HG03521 (cell line): ENCODE measurements at regions not wholly inside any gene's neighbourhood (a gene's known extent, or its start where the extent isn't known, plus 50 kb on each side); places are given as distances from the start of the nearest gene placed in this dataset.
A peak's percentile ranks its signal among the peaks of the same experiment; 100 is the strongest.
"Not testable (repeated sequence)": the region's sequence is repeated elsewhere in the genome, so short reads cannot be mapped to it uniquely, and the experiment has no call there.

ENCODE experiments used
- ATAC-seq: cut with Tn5 transposase; IDR thresholded peaks from one replicate; pipeline ENCODE4 v1.9.1; 2021; ENCODE audit warnings: mild to moderate bottlenecking, moderate library complexity; ENCODE audit not compliant: unreplicated experiment

DNA sequence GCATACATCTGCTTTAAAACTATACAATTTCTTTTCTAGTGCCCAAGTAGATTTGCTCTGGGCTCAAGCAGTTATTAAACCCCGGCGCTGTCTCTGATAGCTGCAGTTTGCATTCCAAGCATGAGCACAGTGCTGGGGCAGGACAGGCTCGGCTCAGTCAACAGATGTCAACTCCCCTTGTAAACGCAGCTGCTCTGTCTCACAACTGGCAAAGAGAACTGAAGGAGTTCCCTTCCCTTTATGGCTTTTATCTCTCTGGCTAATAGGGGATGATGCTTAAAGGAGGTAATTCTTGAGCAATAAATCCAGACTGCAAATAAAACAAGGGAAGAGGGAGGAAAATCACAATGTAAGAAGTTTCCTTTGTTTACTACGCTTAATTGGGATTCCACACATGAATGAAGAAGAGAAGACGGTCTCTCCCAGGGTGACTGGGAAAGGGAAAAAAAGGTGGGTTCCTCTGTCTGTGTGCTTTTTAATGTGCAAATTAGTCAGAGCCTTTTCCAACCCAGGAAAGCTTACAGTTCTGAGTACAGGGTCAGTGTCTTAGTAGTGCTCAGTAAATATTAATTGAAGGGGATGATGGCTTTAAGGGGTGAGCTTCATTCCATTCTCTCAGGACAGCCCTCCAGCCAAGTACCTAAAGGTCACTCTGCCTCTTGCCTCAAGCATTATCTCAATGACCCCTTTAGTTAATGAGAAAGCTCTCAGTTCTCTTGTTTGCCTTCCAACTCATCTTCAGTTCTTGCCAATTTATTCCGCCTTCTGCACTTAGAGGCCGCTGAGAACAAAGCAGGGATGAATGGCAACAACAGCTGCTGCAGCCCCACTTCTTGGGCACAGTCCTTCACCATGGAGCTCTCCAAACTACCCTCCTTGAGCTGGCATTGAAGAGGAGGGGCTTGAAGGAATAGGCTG, 155.7 kb upstream of the JADE1 start:
- no peak for ATAC-seq

DNA sequence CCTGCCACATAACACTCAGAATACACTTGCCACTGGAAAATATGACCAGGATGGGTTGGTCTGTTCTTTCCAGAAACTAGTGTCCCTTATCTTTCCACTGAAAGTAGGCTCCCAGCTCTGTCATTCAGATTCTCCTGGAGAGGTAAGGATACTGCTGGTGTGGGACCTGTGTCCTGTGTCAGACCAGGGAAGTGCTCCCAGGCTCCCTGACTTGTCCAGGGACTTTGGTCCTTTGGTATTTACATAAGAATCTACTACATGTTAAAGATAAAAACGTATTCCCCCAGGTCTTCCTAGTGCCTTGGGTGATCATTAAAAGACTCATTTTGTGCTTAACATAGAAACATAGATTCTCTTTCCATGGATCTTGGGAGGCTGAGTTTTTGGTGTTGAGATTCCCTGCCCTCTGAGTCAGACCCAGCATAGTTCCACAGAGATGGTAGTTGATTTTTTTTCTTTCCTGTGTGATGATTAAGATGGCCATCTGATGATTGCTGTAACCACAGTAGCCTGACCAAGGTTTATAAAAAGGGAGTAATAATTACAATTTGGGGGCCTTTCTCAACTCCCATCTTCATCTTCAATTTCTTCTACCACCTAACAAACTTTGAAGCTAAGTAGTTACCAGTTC, 159.8 kb upstream of the JADE1 start:
- ATAC-seq, result no peak

DNA sequence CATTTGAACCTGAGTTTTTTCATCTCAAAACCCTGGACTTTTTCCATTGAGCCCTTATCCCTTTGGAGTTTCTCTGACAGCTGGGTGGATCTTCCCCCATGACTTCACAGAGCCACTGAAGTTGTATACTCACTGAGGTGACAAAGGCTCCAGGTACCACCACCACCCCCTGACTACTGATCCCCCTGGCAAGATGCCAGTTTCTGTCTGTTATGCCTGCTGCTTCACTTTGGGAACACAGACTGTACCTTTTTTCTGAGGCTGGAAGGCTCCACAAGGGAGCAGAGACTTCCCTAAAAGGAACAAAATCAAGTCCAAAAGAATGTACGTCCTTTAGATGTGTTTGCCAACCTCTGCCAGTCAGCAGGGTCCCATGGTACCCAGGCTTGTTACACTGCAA, 160.3 kb upstream of the JADE1 start:
- ATAC-seq, result no peak

DNA sequence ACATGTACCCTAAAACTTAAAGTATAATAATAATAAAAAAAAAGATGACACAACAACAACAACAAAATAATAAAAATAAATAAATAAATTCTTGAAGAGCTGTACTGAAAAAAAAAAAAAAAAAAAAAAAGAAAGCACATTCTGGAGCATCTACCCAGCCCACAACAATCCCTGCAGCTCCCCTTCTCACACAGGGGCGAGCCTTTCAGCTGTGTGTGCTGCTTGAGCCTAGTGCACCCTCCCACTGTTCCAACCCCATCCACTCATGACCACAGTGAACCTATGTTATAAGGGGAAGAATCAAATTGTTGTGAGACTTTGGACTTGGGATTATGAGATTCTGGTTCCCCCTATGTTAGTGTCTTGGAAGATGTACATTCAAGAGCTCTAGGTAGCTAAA, 161.5 kb upstream of the JADE1 start:
- no peak for ATAC-seq

DNA sequence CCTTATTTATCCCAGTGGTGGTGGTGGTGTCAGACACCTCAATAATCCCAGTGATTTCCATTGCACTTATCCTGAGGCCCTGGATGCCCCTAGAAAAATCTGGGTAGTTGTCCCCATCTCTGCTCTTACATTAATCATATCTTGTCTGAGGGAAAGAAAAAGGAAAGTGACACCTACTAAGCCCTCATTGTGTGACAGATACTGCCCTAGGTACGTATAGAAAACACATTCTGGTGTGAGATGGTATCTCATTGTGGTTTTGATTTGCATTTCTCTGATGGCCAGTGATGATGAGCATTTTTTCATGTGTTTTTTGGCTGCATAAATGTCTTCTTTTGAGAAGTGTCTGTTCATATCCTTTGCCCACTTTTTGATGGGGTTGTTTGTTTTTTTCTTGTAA, 162.6 kb upstream of the JADE1 start:
- ATAC-seq, result peak; percentile 77

DNA sequence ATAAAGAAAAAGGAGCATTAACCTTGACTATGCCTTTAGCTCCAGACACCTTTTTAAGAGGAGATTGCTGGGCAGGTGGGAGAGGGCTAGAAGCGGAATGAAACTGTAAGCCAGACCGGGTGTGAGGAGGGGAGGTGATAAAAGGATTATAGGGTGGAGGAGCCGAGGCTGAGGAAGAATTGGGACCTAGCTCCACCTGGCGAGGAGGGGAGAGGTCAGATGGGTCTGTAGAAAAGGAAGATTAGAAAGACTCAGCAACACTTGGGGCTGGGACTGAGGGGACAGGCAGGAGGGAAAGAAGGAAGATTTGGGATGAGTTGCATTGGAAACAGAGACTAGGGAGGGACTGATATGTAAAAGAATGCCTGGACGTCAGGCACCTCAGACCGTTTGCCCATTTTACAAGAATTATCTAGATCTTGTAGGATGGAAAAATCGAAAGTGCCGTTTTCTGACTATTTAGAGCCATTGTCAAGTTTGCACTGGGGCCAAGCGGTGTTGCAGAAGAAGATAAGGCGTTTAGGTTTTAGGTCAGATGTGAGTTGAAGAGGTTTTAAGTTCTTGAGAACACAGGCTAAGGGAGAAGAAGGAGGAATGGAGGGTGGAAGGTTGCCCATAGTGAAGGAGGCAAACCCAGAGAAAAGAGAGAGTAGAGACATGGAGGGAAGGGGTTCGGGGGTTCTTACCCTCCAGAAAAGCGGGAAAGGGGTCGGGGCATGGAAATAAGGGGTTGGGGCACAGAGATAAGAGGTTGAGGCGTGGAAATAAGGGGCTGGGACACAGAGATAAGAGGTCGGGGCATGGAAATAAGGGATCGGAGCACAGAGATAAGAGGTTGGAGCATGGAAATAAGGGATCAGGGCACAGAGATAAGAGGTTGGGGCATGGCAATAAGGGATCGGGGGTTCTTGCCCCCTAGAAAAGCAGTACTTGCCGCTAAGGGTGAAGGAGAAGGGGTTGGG, 164.5 kb upstream of the JADE1 start:
- not testable (repeated sequence) for ATAC-seq

DNA sequence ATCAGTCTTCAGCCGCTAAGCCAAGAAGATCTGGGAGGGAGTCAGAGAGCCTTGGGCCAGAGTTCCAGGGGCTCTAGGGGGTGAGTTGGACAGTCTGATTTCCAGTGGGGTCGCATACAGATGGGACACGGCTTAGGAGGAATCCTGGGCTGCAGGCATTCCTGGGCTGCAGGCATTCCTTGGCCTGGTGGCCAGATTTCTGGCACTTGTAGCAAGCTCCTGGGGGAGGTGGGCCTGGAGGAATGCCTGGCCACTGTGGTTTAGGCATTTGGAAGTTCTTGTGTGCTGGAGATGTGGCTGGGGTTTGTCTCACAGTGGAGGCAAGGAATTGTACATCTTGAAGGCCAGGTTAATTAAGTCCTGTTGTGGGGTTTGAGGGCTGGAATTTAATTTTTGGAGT, 165.4 kb upstream of the JADE1 start:
- ATAC-seq, result not testable (repeated sequence)

DNA sequence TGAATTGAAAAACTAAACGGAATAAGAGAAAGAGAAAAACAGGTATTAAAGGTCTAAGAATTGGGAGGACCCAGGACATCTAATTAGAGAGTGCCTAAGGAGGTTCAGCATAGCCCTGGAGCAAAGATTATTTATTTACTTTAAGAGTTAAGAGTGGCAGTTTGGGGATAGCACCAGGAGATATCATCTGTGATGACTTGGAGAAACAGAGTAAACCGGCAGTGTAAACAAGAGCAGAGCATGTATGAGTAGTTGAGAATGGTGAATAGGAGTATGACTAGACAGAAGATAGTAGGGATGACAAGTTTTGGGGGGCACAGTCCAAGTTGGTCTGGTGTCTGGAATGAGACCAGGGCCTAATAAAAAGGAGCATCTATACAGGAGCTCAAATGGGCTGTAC, 167.9 kb upstream of the JADE1 start:
- not testable (repeated sequence) for ATAC-seq

DNA sequence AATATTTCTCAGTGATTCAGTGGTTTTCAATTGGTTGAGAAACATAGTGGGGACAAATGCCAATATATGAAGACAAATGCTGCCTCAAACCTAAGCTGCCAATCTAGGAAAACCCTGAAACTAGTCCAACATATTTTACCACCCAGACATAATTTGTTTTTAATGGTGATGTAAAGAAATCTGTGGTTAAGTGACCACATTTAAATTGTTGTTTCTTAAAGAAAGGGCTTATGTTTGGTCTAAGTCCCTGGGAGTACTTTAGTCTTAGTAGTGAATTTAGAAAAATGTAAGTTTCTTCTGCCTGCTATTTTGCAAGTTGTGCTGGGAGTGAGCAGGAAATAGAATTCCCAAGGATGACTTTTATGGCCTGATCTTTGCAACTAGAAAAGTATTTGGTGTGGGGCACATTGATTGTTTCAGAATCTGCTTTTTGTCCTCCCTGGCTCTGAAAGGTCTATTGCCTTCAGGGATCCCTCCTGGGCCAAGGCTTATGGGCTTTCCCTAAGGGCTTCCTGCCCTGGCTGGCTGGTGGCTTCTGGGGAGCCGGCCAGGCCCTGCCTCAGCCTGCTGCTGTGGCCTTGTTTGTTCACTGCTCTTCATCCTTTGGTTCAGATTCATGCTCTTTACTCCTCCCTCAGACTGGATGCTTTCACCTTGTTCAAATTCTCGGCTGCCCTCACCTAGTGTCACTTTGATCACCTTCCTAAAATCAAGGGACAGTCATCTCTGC, 169.8 kb upstream of the JADE1 start:
- no peak for ATAC-seq

DNA sequence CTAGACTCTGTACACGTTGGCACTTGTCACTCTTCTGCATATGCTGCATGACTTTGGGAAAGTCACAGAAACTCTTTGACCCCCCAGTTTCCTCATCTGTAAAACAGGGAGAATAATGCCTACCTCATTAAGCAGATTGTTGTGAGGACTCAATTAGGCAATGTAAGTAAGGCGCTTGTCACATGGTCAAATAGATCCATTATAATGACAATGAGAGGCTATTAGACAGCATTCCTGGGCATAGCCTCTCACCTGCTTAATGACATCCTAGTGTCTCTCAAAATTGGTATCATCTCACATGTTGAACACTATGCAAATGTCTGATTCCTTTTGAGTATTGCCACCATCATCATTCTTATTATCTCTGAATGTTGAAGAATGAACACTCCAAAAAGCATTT, 172.6 kb upstream of the JADE1 start:
- ATAC-seq, result no peak

DNA sequence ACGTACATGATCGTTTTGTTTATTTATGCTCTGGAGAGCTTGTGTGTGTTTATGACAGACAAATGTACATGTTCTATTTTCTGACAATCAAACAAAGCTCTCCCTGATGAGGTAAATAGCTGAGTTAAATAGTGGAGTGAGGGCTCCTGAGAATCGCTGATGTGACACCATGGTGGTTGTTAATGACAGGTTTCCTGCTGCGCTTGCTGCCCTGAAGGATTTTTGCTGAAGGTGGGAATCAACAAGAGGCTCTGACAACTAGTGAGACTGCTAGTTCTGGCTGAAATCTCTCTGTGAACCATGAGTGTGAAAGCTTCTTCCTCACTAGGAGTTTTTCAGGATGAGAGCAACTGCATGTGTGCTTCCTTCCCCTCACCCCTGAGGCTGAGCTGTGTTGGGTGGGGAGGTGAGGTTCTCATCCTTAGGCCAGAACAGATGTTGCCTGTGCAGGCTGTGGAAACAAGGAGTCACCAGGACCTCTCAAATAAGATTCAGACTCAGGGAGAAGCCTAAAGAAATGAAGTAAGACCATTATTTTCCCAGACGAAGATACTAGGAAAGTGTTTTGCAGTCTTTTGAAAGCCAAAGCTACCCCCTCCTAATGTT, 173.4 kb upstream of the JADE1 start:
- no peak for ATAC-seq

DNA sequence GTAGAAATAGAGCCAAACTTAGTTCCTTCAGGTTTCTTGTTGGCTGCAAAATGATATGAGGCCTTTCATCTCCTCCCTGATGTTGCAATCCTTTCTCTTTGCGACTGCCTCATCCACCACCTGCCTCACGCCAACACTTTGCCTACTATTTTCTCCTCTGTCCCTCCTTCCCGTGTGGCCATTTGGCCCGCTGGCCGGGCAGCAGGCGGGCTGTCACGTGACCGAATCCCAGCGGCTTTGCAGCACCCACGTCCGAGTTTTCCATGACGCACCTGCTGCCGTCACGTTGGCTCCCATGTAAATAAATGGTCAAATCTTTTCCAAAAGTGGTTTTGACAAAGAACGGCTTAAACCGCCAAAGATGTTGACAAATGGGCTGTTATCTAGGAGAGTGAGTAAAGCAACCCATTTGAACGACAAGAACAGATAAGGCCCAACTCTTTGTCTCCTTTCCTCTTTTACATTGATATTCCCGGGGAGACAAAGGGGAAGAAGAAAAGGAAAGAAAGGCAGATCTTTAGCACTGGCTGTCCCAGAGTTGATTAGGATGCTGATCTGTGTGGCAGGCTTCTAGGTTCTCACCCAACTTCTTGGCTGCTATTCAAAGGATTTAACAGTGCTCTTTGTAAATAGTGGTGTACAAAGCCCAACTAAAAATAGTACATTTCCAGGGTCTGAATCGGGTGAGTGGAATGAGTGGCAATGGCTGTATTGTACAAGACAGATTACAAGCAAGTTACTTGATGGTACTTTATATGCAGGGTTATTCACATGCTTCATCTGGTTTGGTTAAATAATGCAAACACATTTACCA, 174.2 kb upstream of the JADE1 start:
- ATAC-seq, result no peak

DNA sequence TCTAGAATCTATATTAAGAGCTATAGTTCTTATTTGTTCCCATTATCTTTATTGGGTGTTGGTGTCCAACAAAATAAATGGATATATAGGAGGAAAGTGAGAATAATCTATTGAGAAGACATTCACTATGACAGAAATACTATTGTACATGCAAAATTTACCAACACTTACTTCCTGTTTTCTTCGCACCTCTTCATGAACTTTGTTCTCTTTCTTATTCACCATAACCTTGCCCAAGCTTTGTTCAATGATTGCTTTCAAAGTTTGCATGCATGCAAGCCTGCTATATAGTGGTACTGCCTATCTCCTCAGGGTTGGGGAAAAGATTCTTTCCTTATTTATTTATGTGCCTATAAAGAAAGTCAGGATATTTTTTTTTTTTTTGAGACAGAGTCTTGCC, 176.4 kb upstream of the JADE1 start:
- no peak for ATAC-seq

DNA sequence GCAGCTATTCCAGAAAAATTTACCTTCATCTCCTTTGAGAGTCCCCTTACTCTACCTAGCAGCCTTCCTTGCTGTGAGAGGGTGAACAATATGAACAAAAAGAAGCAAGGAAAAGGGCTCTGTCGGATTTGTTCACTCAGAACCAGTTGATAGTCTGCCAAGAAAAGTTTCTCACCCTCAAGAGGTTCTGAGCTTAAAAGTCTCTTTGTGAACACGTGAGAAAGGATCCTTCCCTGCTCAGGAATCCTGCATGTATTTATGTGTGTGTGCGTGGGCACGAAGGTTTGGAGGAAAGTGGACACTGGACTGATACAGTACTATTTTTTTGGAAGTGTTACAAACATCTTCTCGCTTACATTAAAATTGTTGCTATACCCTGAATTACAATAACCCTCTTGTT, 178.6 kb upstream of the JADE1 start:
- ATAC-seq, result no peak

DNA sequence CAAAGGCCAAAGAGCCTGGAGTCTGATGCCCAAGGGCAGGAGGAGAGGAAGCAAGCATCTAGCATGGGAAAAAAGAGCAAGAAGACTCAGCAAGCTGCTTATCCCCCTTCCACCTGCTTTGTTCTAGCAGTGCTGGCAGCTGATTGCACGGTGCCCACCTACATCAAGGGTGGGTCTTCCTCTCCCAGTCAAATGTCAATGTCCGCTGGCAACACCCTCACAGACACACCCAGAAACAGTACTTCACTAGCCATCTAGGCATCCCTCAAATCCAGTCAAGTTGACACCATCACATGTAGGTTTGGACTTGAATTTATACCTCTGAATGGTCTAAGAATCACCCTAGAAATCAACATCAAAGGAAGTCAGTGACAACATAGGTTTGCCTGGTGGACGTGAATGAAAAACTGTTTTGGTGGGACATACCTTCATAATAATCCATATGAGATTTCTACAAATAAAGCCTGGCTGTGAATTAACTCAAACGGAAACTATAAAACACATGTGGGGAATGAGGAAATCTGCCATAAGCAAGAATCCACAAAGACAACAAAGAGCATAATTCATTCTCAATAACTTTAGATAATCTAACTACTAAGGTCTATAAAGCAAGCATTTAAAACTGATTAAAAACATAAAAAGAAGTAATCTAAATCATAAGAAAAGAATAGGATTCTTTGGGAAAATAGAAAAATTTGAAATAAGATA, 185.8 kb upstream of the JADE1 start:
- ATAC-seq, result no peak

DNA sequence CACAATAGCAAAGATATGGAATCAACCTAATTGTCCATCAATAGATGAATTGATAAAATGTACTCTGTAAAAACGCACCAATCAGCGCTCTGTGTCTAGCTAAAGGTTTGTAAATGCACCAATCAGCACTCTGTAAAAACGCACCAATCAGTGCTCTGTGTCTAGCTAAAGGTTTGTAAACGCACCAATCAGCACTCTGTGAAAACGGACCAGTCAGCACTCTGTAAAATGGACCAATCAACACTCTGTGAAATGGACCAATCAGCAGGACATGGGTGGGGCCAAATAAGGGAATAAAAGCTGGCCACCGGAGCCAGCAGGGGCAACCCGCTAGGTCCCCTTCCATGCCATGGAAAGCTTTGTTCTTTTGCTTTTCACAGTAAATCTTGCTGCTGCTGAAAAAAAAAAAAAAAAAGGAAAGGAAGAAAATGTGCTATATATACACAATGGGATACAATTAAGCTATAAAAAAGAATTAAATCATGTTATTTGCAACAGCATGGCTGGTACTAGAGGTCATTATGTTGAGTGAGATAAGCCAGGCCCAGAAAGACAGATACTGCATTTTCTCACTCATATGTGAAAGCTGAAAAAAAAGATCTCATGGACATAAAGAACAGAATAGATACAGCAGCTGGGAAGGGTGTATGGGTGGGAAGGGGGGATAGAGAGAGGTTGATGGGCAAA, 189.1 kb upstream of the JADE1 start:
- ATAC-seq, result not testable (repeated sequence)

DNA sequence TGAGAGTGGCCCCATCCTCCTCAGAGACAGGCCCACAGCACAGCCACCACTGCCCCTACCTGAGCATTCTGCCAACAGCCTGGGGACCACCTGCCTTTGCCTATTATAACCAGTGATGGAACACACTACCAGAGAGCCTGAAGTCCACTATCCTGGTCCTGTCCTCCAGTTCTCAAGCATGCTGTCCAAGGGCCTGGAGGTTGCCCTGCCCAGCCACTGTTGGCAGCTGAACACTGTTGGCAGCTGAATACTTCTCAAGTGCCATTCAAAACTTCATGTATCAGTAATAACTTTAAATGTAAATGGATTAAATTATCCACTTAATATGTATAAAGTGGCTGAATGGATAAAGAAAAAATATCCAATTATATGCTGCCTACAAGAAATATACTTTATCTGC, 194.3 kb upstream of the JADE1 start:
- ATAC-seq, result no peak

DNA sequence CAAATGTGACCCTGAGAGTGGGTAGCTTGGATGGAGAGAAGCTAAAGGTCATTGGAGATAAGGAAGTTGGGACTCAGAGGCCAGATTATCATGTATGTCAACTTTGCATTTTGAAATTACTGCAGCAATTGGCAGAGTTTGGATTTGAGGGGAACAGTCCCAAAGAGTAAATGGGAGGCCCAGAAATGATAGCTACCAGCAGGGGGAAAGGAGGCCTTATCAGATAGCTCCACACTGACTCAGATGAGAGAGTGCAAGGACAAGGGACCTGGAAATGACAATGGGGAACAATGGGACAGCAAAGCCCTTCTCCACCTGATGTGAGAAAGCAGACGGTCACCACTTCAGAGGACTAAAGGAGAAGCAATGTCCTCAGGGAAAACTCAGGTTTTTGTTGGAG, 201.5 kb upstream of the JADE1 start:
- ATAC-seq, result no peak
